Endothelial cell of umbilical vein (primary cell): ENCODE measurements at regions not wholly inside any gene's neighbourhood (a gene's known extent, or its start where the extent isn't known, plus 50 kb on each side); places are given as distances from the start of the nearest gene placed in this dataset.

Experiments
- BruUV-seq: library from RNA; stranded (reverse); fragments of 400-500 nt; replicated peaks from 2 replicates; lab custom pipeline; 2021; lab: Mats Ljungman, UMichigan
- CTCF ChIA-PET: fragments of 300-600, 350-600 bp; sonication (Branson Sonifier 250); formaldehyde crosslinking; loops from one replicate; lab custom pipeline; 2021; ENCODE audit warnings: antibody characterized with exemption, inconsistent platforms; lab: Charles Lee
- POLR2A ChIA-PET: fragments of 300-600, 350-600 bp; sonication (Branson Sonifier 250); formaldehyde crosslinking; loops from one replicate; lab custom pipeline; 2021; ENCODE audit warnings: antibody characterized with exemption, inconsistent platforms; lab: Charles Lee
- DNase-seq: peaks from one replicate; pipeline ENCODE4 v3.0.0-alpha.2; 2011; ENCODE audit warnings: low read depth, low spot score
- FAIRE-seq: peaks from 2 replicates; lab custom pipeline; 2011; peaks lifted over from hg19 to GRCh38; lab: Jason Lieb, UNC
- H2AFZ ChIP-seq: 2 replicates; pipeline ENCODE4 v1.6.0; 2012; ENCODE audit warnings: low read depth, low read length, control low read depth, inconsistent platforms
- H3K27ac ChIP-seq: 2 replicates; pipeline ENCODE4 v1.5.1; 2011; ENCODE audit warnings: low read depth, mild to moderate bottlenecking, control low read depth, low read length, moderate library complexity; ENCODE audit not compliant: insufficient read depth
- H3K27me3 ChIP-seq, 2 experiments: 2 replicates each; pipeline versions ENCODE4 v1.6.0 to v1.6.1; 2011; ENCODE audit warnings: low read length in 2 of 2, mixed read lengths in 1 of 2; ENCODE audit not compliant: control insufficient read depth in 2 of 2, insufficient read depth in 2 of 2
- H3K36me3 ChIP-seq, 2 experiments: 2 replicates in 1 of 2; 3 replicates in 1 of 2; pipeline ENCODE4 v1.5.1; 2011; ENCODE audit warnings: low read length in 2 of 2, mild to moderate bottlenecking in 1 of 2, moderate library complexity in 1 of 2; ENCODE audit not compliant: control insufficient read depth in 2 of 2, insufficient read depth in 2 of 2; ENCODE audit errors: extremely low read depth in 1 of 2
- H3K4me1 ChIP-seq: 3 replicates; pipeline ENCODE4 v1.5.1; 2011; ENCODE audit warnings: mild to moderate bottlenecking, low read length; ENCODE audit not compliant: control insufficient read depth, insufficient read depth; ENCODE audit errors: extremely low read depth
- H3K4me2 ChIP-seq: 2 replicates; pipeline ENCODE4 v1.6.1; 2011; ENCODE audit warnings: low read length, control low read depth, mixed read lengths; ENCODE audit not compliant: insufficient read depth
- H3K4me3 ChIP-seq, 3 experiments: fragments of 200-600 bp in 1 of 3; sonication (generic), shearing (Covaris generic) in 1 of 3; replicated peaks in 1 of 3; 2 replicates each; pipeline ENCODE4 v1.5.1; 2011 to 2016; ENCODE audit warnings: control low read depth in 3 of 3, low read length in 3 of 3, mild to moderate bottlenecking in 2 of 3, inconsistent platforms in 1 of 3, low read depth in 1 of 3, moderate library complexity in 1 of 3; ENCODE audit not compliant: insufficient read depth in 1 of 3
- H3K79me2 ChIP-seq: 2 replicates; pipeline ENCODE4 v1.6.0; 2012; ENCODE audit warnings: low read length, inconsistent platforms; ENCODE audit not compliant: control insufficient read depth, insufficient read depth
- H3K9ac ChIP-seq: replicated peaks from 2 replicates; pipeline ENCODE3; 2011; ENCODE audit warnings: low read length, control low read depth; ENCODE audit not compliant: insufficient read depth; ENCODE audit errors: extremely low read depth
- H3K9me1 ChIP-seq: replicated peaks from 3 replicates; pipeline ENCODE4 v1.6.0; 2011; ENCODE audit warnings: mild to moderate bottlenecking, low read length; ENCODE audit not compliant: control insufficient read depth, insufficient read depth; ENCODE audit errors: extremely low read depth
- H3K9me3 ChIP-seq: replicated peaks from 2 replicates; pipeline ENCODE4 v1.5.1; 2012; ENCODE audit warnings: low read length, inconsistent platforms; ENCODE audit not compliant: control insufficient read depth, insufficient read depth
- H4K20me1 ChIP-seq: replicated peaks from 2 replicates; pipeline ENCODE3; 2011; ENCODE audit warnings: mild to moderate bottlenecking, low read length; ENCODE audit not compliant: control insufficient read depth, insufficient read depth; ENCODE audit errors: extremely low read depth
- GATA2 ChIP-seq: IDR thresholded peaks from 2 replicates; pipeline ENCODE4 v1.7.0; 2011; ENCODE audit warnings: low read depth, mild to moderate bottlenecking, moderate library complexity, mixed read lengths, low read length; ENCODE audit not compliant: insufficient read length, insufficient read depth
- POLR2A ChIP-seq: IDR thresholded peaks from 2 replicates; pipeline ENCODE4 v1.6.1; 2012; ENCODE audit warnings: low read depth, mild to moderate bottlenecking, control low read depth, low read length
- dilution Hi-C: fragments of 300-500 bp; cut with MboI; formaldehyde crosslinking; loops from one replicate; pipeline ENCODE4 v1.15.0; 2019; ENCODE audit warnings: low sequenced_read_pairs; ENCODE audit not compliant: extremely low pct_ligation_motif_present
- intact Hi-C: fragments of 100-400 bp; cut with micrococcal nuclease; formaldehyde crosslinking; loops from one replicate; pipeline ENCODE4 v1.10.0; 2022

- no peak for FAIRE-seq
- POLR2A ChIA-PET: no interaction called here
- peaks cover 14 to 34% of the 10 kb centered on the region in 2 experiments for H3K27me3 ChIP-seq
These were observed 71.1 kb downstream of the MZT1 start for GRCh38 chr13:72656357-72656756.

GRCh38 chr13:72653506-72653905 lies 73.9 kb downstream of the MZT1 start:
- DNase-seq (no peak), FAIRE-seq (no peak)
- no peak overlapping the region for H2AFZ ChIP-seq
- H3K4me2 ChIP-seq: no peak overlapping the region
- H3K4me3 ChIP-seq: no peak overlapping the region
- peaks cover 30 to 50% of the 10 kb centered on the region in 2 experiments for H3K27me3 ChIP-seq
- no peaks in the 10 kb centered on the region for H3K79me2 ChIP-seq
- no peaks in the 10 kb centered on the region for H3K36me3 ChIP-seq
- no peak for TF ChIP-seq GATA2
- H4K20me1 ChIP-seq: no peaks in the 10 kb centered on the region
- H3K9me1 ChIP-seq: no peaks in the 10 kb centered on the region
- no peak overlapping the region for H3K27ac ChIP-seq
- no peaks in the 10 kb centered on the region for H3K9me3 ChIP-seq
- CTCF ChIA-PET: interaction anchor here (1.5 to 2.9 kb wide), 3 partner anchors 10 to 12 kb away, joined by 4 to 20 read pairs (median 10); no protein-coding TSS in a partner anchor
- intact Hi-C loops: loop anchor here (2.0 kb wide), 1 partner anchor 73 kb away; the partner anchor contains the start of genes BORA and MZT1
- no peak overlapping the region for H3K9ac ChIP-seq
- no TSS peak for BruUV-seq
- POLR2A ChIA-PET: interaction anchor here (0.6 kb wide), 1 partner anchor 1296 kb away, joined by 4 read pairs; no protein-coding TSS in a partner anchor
- H3K4me1 ChIP-seq: peaks cover 9% of the 10 kb centered on the region
- dilution Hi-C loops: no loop called here

More at GRCh38 chr13:72656357-72656756, 71.1 kb downstream of the MZT1 start:
- BruUV-seq: no TSS peak
- TF ChIP-seq POLR2A: no peak
- dilution Hi-C loops (no loop called here), intact Hi-C loops (no loop called here)
- no peaks in the 10 kb centered on the region for H4K20me1 ChIP-seq
- DNase-seq: no peak
- no peak overlapping the region for H3K9ac ChIP-seq
- H3K79me2 ChIP-seq: no peaks in the 10 kb centered on the region
- peaks cover 9% of the 10 kb centered on the region for H3K4me1 ChIP-seq
- no peak overlapping the region for H3K4me2 ChIP-seq
- H2AFZ ChIP-seq: no peak overlapping the region
- CTCF ChIA-PET: no interaction called here
- H3K9me1 ChIP-seq: no peaks in the 10 kb centered on the region
- no peaks in the 10 kb centered on the region for H3K36me3 ChIP-seq
- H3K9me3 ChIP-seq: no peaks in the 10 kb centered on the region
- no peak overlapping the region for H3K27ac ChIP-seq
- H3K4me3 ChIP-seq: no peak overlapping the region
